H1 (cell line): ENCODE measurements at regions not wholly inside any gene's neighbourhood (a gene's known extent, or its start where the extent isn't known, plus 50 kb on each side); places are given as distances from the start of the nearest gene placed in this dataset.

Source experiments
- CTCF ChIA-PET: fragments of 300-600 bp; sonication (Branson Sonifier 250); formaldehyde crosslinking; loops from one replicate; lab custom pipeline; 2021; ENCODE audit not compliant: partially characterized antibody; lab: Charles Lee
- POLR2A ChIA-PET: fragments of 300-600 bp; sonication (Branson Sonifier 250); formaldehyde crosslinking; loops from one replicate; lab custom pipeline; 2021; ENCODE audit warnings: inconsistent platforms; ENCODE audit not compliant: partially characterized antibody; lab: Charles Lee
- DNase-seq, 2 experiments: peaks; one replicate each; pipeline versions ENCODE4 v3.0.0 to v3.0.0-alpha.2; 2010 to 2022; ENCODE audit warnings: low spot score in 2 of 2, low read depth in 1 of 2, mixed read lengths in 1 of 2
- FAIRE-seq: peaks from 2 replicates; lab custom pipeline; 2011; peaks lifted over from hg19 to GRCh38; lab: Jason Lieb, UNC
- H2AFZ ChIP-seq: 2 replicates; pipeline ENCODE4 v1.8.1; 2012; ENCODE audit warnings: low read length, inconsistent platforms
- H2AK5ac ChIP-seq: 2 replicates; pipeline ENCODE4 v1.6.1; 2013; ENCODE audit warnings: low read depth, low read length
- H2BK120ac ChIP-seq: replicated peaks from 2 replicates; pipeline ENCODE3; 2013; ENCODE audit warnings: low read depth, low read length, inconsistent platforms
- H2BK12ac ChIP-seq: 2 replicates; pipeline ENCODE4 v1.6.1; 2013; ENCODE audit warnings: low read depth, low read length
- H2BK15ac ChIP-seq: 2 replicates; pipeline ENCODE4 v1.6.1; 2013; ENCODE audit warnings: low read length
- H2BK20ac ChIP-seq: 2 replicates; pipeline ENCODE4 v1.6.1; 2013; ENCODE audit warnings: low read length
- H2BK5ac ChIP-seq: 2 replicates; pipeline ENCODE4 v1.6.1; 2013; ENCODE audit warnings: low read depth, low read length
- H3K14ac ChIP-seq: 2 replicates; pipeline ENCODE4 v1.6.1; 2013; ENCODE audit warnings: inconsistent platforms; ENCODE audit not compliant: insufficient read length
- H3K18ac ChIP-seq: 2 replicates; pipeline ENCODE4 v1.6.1; 2013; ENCODE audit warnings: low read length; ENCODE audit errors: extremely low read depth
- H3K23ac ChIP-seq: 2 replicates; pipeline ENCODE4 v1.6.1; 2013; ENCODE audit warnings: inconsistent platforms; ENCODE audit not compliant: insufficient read length
- H3K23me2 ChIP-seq: 2 replicates; pipeline ENCODE4 v1.6.1; 2013; ENCODE audit warnings: low read depth, low read length
- H3K27ac ChIP-seq: 2 replicates; pipeline ENCODE4 v1.6.1; 2011; ENCODE audit warnings: low read depth, low read length, inconsistent platforms
- H3K27me3 ChIP-seq, 4 experiments: replicated peaks in 1 of 4; 1 replicate in 1 of 4; 2 replicates in 3 of 4; pipeline versions ENCODE4 v1.6.1 to v1.8.1; 2011 to 2013; ENCODE audit warnings: low read length in 3 of 4, mild to moderate bottlenecking in 3 of 4, inconsistent platforms in 2 of 4, mixed read lengths in 2 of 4, moderate library complexity in 1 of 4; ENCODE audit not compliant: control insufficient read depth in 3 of 4, insufficient read depth in 3 of 4; ENCODE audit errors: extremely low read depth in 1 of 4
- H3K36me3 ChIP-seq, 4 experiments: 2 replicates each; pipeline versions ENCODE4 v1.6.1 to v1.8.1; 2011 to 2013; ENCODE audit warnings: mild to moderate bottlenecking in 4 of 4, low read length in 3 of 4, moderate library complexity in 2 of 4, control low read depth in 1 of 4, inconsistent platforms in 1 of 4; ENCODE audit not compliant: insufficient read depth in 4 of 4, control insufficient read depth in 2 of 4
- H3K4ac ChIP-seq: replicated peaks from 2 replicates; pipeline ENCODE3; 2013; ENCODE audit warnings: low read length, low read depth, mixed read lengths, inconsistent platforms; ENCODE audit not compliant: insufficient read length
- H3K4me1 ChIP-seq, 4 experiments: replicated peaks in 1 of 4; 1 replicate in 1 of 4; 2 replicates in 3 of 4; pipeline versions ENCODE4 v1.6.1 to v1.8.1; 2011 to 2013; ENCODE audit warnings: low read length in 3 of 4, inconsistent platforms in 2 of 4, mixed read lengths in 1 of 4; ENCODE audit not compliant: insufficient read depth in 4 of 4, control insufficient read depth in 3 of 4
- H3K4me2 ChIP-seq, 2 experiments: 2 replicates each; pipeline versions ENCODE4 v1.6.1 to v1.8.1; 2011 to 2013; ENCODE audit warnings: low read depth in 2 of 2, low read length in 2 of 2, control low read depth in 1 of 2, inconsistent platforms in 1 of 2, mild to moderate bottlenecking in 1 of 2; ENCODE audit not compliant: insufficient read depth in 1 of 2
- H3K4me3 ChIP-seq, 4 experiments: fragments of 200-600, 300-600 bp in 1 of 4; sonication (generic), shearing (Covaris generic), sonication (Bioruptor Twin) in 1 of 4; 2 replicates each; pipeline versions ENCODE4 v1.5.1 to v1.8.1; 2011 to 2016; ENCODE audit warnings: low read length in 4 of 4, low read depth in 3 of 4, control low read depth in 2 of 4, inconsistent platforms in 2 of 4, mild to moderate bottlenecking in 2 of 4, mixed read lengths in 1 of 4, moderate library complexity in 1 of 4; ENCODE audit not compliant: insufficient read depth in 2 of 4; ENCODE audit errors: extremely low read depth in 1 of 4
- H3K56ac ChIP-seq: replicated peaks from 2 replicates; pipeline ENCODE3; 2013; ENCODE audit warnings: low read depth, mild to moderate bottlenecking, mixed read lengths, low read length, inconsistent platforms; ENCODE audit not compliant: insufficient read length
- H3K79me1 ChIP-seq: 2 replicates; pipeline ENCODE4 v1.6.1; 2013; ENCODE audit warnings: low read depth, low read length, control low read depth
- H3K79me2 ChIP-seq, 2 experiments: 2 replicates each; pipeline versions ENCODE4 v1.6.1 to v1.8.1; 2012 to 2013; ENCODE audit warnings: low read length in 2 of 2, mild to moderate bottlenecking in 2 of 2, inconsistent platforms in 1 of 2; ENCODE audit not compliant: insufficient read depth in 2 of 2, control insufficient read depth in 1 of 2
- H3K9ac ChIP-seq, 4 experiments: replicated peaks in 1 of 4; 1 replicate in 1 of 4; 2 replicates in 3 of 4; pipeline versions ENCODE4 v1.6.1 to v1.8.1; 2011 to 2013; ENCODE audit warnings: low read depth in 3 of 4, low read length in 3 of 4, control low read depth in 2 of 4, mild to moderate bottlenecking in 2 of 4, moderate library complexity in 2 of 4, inconsistent platforms in 1 of 4; ENCODE audit errors: extremely low read depth in 1 of 4
- H3K9me3 ChIP-seq, 2 experiments: 2 replicates each; pipeline versions ENCODE4 v1.6.1 to v1.8.1; 2012 to 2013; ENCODE audit warnings: mild to moderate bottlenecking in 2 of 2, moderate library complexity in 2 of 2, control low read depth in 1 of 2, inconsistent platforms in 1 of 2, low read depth in 1 of 2, low read length in 1 of 2, mixed read lengths in 1 of 2; ENCODE audit not compliant: insufficient read depth in 2 of 2
- H4K20me1 ChIP-seq, 2 experiments: replicated peaks in 1 of 2; 2 replicates each; pipeline versions ENCODE3 to v1.8.1; 2011 to 2013; ENCODE audit warnings: inconsistent platforms in 2 of 2, low read length in 2 of 2, mild to moderate bottlenecking in 1 of 2; ENCODE audit not compliant: insufficient read depth in 2 of 2, control insufficient read depth in 1 of 2
- H4K5ac ChIP-seq: 2 replicates; pipeline ENCODE4 v1.6.1; 2013; ENCODE audit warnings: low read length, low read depth, mixed read lengths, inconsistent platforms; ENCODE audit not compliant: insufficient read length
- H4K8ac ChIP-seq: 2 replicates; pipeline ENCODE4 v1.8.0; 2013; ENCODE audit warnings: mild to moderate bottlenecking, moderate library complexity, low read length, inconsistent platforms; ENCODE audit not compliant: insufficient read depth; ENCODE audit errors: extremely low read depth
- H4K91ac ChIP-seq: replicated peaks from 2 replicates; pipeline ENCODE3; 2013; ENCODE audit warnings: low read length, mixed read lengths, inconsistent platforms; ENCODE audit not compliant: insufficient read length
- CTBP2 ChIP-seq: IDR thresholded peaks from 2 replicates; pipeline ENCODE4 v1.7.0; 2011; ENCODE audit warnings: borderline replicate concordance, mild to moderate bottlenecking, moderate library complexity, mixed read lengths, low read length; ENCODE audit not compliant: insufficient read depth, insufficient read length
- EGR1 ChIP-seq: IDR thresholded peaks from 2 replicates; pipeline ENCODE4 v1.6.1; 2011; ENCODE audit warnings: low read depth, low read length, borderline replicate concordance
- JUN ChIP-seq: IDR thresholded peaks from 2 replicates; pipeline ENCODE4 v1.6.1; 2011; ENCODE audit warnings: low read depth, mild to moderate bottlenecking, improper control_type of control experiment, low read length
- KDM4A ChIP-seq: IDR thresholded peaks from one replicate; pipeline ENCODE4 v1.7.1; 2012; ENCODE audit warnings: low read depth, mild to moderate bottlenecking, moderate library complexity, low read length, inconsistent platforms; ENCODE audit not compliant: severe bottlenecking
- PHF8 ChIP-seq: fragments of 200-600 bp; sonication (generic); conservative IDR thresholded peaks from 2 replicates; pipeline ENCODE4 v1.7.1; 2012; ENCODE audit warnings: low read depth, mild to moderate bottlenecking, inconsistent platforms, low read length, moderate library complexity
- POLR2A ChIP-seq, 2 experiments: IDR thresholded peaks; 1 replicate in 1 of 2; 2 replicates in 1 of 2; pipeline ENCODE4 v1.6.1; 2011; ENCODE audit warnings: low read depth in 2 of 2, low read length in 2 of 2, mild to moderate bottlenecking in 2 of 2; ENCODE audit errors: control extremely low read depth in 1 of 2
- RFX5 ChIP-seq: IDR thresholded peaks from 2 replicates; pipeline ENCODE4 v1.6.1; 2011; ENCODE audit warnings: low read depth, low read length, improper control_type of control experiment, borderline replicate concordance
- SRF ChIP-seq: IDR thresholded peaks from 2 replicates; pipeline ENCODE4 v1.6.1; 2011; ENCODE audit warnings: mild to moderate bottlenecking, low read depth, low read length, moderate library complexity
- TAF1 ChIP-seq: IDR thresholded peaks from 2 replicates; pipeline ENCODE4 v1.6.1; 2011; ENCODE audit warnings: mild to moderate bottlenecking, low read depth, low read length
- WGBS, 2 experiments: shearing (Covaris generic) in 1 of 2; methylation state at CpG; one replicate each; pipeline versions ENCODE4 v1.1.6 to v1.1.7; 2013 to 2015; ENCODE audit warnings: low lambda C conversion rate in 2 of 2, mixed read lengths in 2 of 2, inconsistent platforms in 1 of 2, low coverage in 1 of 2, missing lambda C conversion rate in 1 of 2; ENCODE audit not compliant: insufficient replicate concordance in 2 of 2, insufficient coverage in 1 of 2, insufficient read length in 1 of 2; ENCODE audit errors: extremely low coverage in 1 of 2, missing lambda C conversion rate in 1 of 2; 5-methylcytosine and 5-hydroxymethylcytosine counted together
- TF ChIP-seq, protein P1 (sequence below): IDR thresholded peaks from 2 replicates; pipeline ENCODE4 v1.6.1; 2012; ENCODE audit warnings: inconsistent platforms

GRCh38 chr5:67511911-67512310 is 315.3 kb upstream of the CD180 start:
- H3K4me3 ChIP-seq: no peak overlapping the region
- no peak overlapping the region for H3K4me2 ChIP-seq
- FAIRE-seq: no peak
- H3K23ac ChIP-seq: no peak overlapping the region
- no peak overlapping the region for H3K4ac ChIP-seq
- H3K79me1 ChIP-seq: no peaks in the 10 kb centered on the region
- H2BK15ac ChIP-seq: no peak overlapping the region
- no peak overlapping the region for H4K5ac ChIP-seq
- ChIA-PET POLR2A (no interaction called here), CTCF (no interaction called here)
- H4K8ac ChIP-seq: no peak overlapping the region
- H3K4me1 ChIP-seq: no peaks in the 10 kb centered on the region
- no peak overlapping the region for H2BK12ac ChIP-seq
- H3K79me2 ChIP-seq: no peaks in the 10 kb centered on the region
- H3K9ac ChIP-seq: no peak overlapping the region
- DNase-seq: no peak
- 79% methylated on average over 1 of the region's 1 CpG; no CpG with 5 or more reads in 1 of the 2 experiments for WGBS, 2 experiments
- H3K27ac ChIP-seq: no peak overlapping the region
- no peaks in the 10 kb centered on the region for H3K23me2 ChIP-seq
- no peaks in the 10 kb centered on the region for H3K9me3 ChIP-seq
- no peak overlapping the region for H3K14ac ChIP-seq
- H3K18ac ChIP-seq: no peak overlapping the region
- no peak overlapping the region for H3K56ac ChIP-seq
- no peak overlapping the region for H2AK5ac ChIP-seq
- no peaks in the 10 kb centered on the region for H4K20me1 ChIP-seq
- no peak overlapping the region for H2BK120ac ChIP-seq
- H2AFZ ChIP-seq: no peak overlapping the region
- H4K91ac ChIP-seq: no peak overlapping the region
- H2BK5ac ChIP-seq: no peak overlapping the region
- H2BK20ac ChIP-seq: no peak overlapping the region
- H3K36me3 ChIP-seq: no peaks in the 10 kb centered on the region
- no peaks in the 10 kb centered on the region for H3K27me3 ChIP-seq
- no peak for TF ChIP-seq SRF
- TF ChIP-seq RFX5: no peak
- no peak for TF ChIP-seq EGR1
- no peak for TF ChIP-seq CTBP2
- no peak for TF ChIP-seq POLR2A (IDR thresholded peaks at IDR 0.05; ENCODE audit: control extremely low read depth in 1 of 2, low read depth in 2 of 2, low read length in 2 of 2)
- TF ChIP-seq PHF8: no peak
- no peak for TF ChIP-seq TAF1
- TF ChIP-seq KDM4A: no peak
- no peak for TF ChIP-seq JUN
- TF ChIP-seq, protein P1, sequence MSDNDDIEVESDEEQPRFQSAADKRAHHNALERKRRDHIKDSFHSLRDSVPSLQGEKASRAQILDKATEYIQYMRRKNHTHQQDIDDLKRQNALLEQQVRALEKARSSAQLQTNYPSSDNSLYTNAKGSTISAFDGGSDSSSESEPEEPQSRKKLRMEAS: no peak
- TF ChIP-seq, all 59 proteins: peak for 0
